Islet of Langerhans (tissue), 1 donor: ENCODE measurements at regions not wholly inside any gene's neighbourhood (a gene's known extent, or its start where the extent isn't known, plus 50 kb on each side); places are given as distances from the start of the nearest gene placed in this dataset.

Experiments used
- FAIRE-seq: peaks from one replicate; lab custom pipeline; 2011; peaks lifted over from hg19 to GRCh38; lab: Jason Lieb, UNC

- no peak for FAIRE-seq
Observed at GRCh38 chr12:94815958-94816357, 165.6 kb upstream of the TMCC3 start.

- FAIRE-seq, result no peak
Observed at GRCh38 chr12:94815450-94815849, 165.1 kb upstream of the TMCC3 start.

- no peak for FAIRE-seq
Observed at GRCh38 chr12:94813314-94813713, 163.0 kb upstream of the TMCC3 start.

GRCh38 chr12:94812345-94812744, 162.0 kb upstream of the TMCC3 start:
- FAIRE-seq, result no peak

GRCh38 chr12:94811611-94812010, 161.3 kb upstream of the TMCC3 start:
- FAIRE-seq, result no peak

GRCh38 chr12:94807951-94808350, 157.6 kb upstream of the TMCC3 start:
- no peak for FAIRE-seq

GRCh38 chr12:94806617-94807016, 156.3 kb upstream of the TMCC3 start:
- no peak for FAIRE-seq

- no peak for FAIRE-seq
Observed at GRCh38 chr12:94805749-94806529, 155.6 kb upstream of the TMCC3 start.

- no peak for FAIRE-seq
Observed at GRCh38 chr12:94803939-94804338, 153.6 kb upstream of the TMCC3 start.

- no peak for FAIRE-seq
Observed at GRCh38 chr12:94802796-94803195, 152.4 kb upstream of the TMCC3 start.

GRCh38 chr12:94801745-94802144, 151.4 kb upstream of the TMCC3 start:
- FAIRE-seq, result no peak

- FAIRE-seq, result no peak
Observed at GRCh38 chr12:94799136-94799535, 148.8 kb upstream of the TMCC3 start.

GRCh38 chr12:94798113-94798512, 147.8 kb upstream of the TMCC3 start:
- no peak for FAIRE-seq

GRCh38 chr12:94795520-94795919, 145.2 kb upstream of the TMCC3 start:
- no peak for FAIRE-seq

GRCh38 chr12:94795044-94795443, 144.7 kb upstream of the TMCC3 start:
- no peak for FAIRE-seq

- no peak for FAIRE-seq
Observed at GRCh38 chr12:94793191-94793595, 142.8 kb upstream of the TMCC3 start.

GRCh38 chr12:94792693-94793092, 142.3 kb upstream of the TMCC3 start:
- no peak for FAIRE-seq

- no peak for FAIRE-seq
Observed at GRCh38 chr12:94791933-94792332, 141.6 kb upstream of the TMCC3 start.

- no peak for FAIRE-seq
Observed at GRCh38 chr12:94790825-94791224, 140.5 kb upstream of the TMCC3 start.

GRCh38 chr12:94790370-94790769, 140.0 kb upstream of the TMCC3 start:
- no peak for FAIRE-seq

GRCh38 chr12:94789510-94790225, 139.3 kb upstream of the TMCC3 start:
- no peak for FAIRE-seq

GRCh38 chr12:94788298-94788697, 137.9 kb upstream of the TMCC3 start:
- FAIRE-seq, result no peak

- FAIRE-seq, result no peak
Observed at GRCh38 chr12:94786906-94787305, 136.5 kb upstream of the TMCC3 start.

GRCh38 chr12:94783862-94784261, 133.5 kb upstream of the TMCC3 start:
- FAIRE-seq, result no peak
